ENCODE measurements at regions not wholly inside any gene's neighbourhood (a gene's known extent, or its start where the extent isn't known, plus 50 kb on each side); places are given as distances from the start of the nearest gene placed in this dataset.

GRCh38 chr15:87135109-87135508 is 1055.4 kb downstream of the AGBL1 start:
- DNase-seq: no peak

GRCh38 chr15:87133704-87134103 is 1054.0 kb downstream of the AGBL1 start:
- no peak for DNase-seq

- no peak for DNase-seq
These were observed 1051.4 kb downstream of the AGBL1 start for GRCh38 chr15:87131067-87131466.

- DNase-seq: no peak
These were observed 1050.2 kb downstream of the AGBL1 start for GRCh38 chr15:87129916-87130315.

- no peak for DNase-seq
These were observed 1044.2 kb downstream of the AGBL1 start for GRCh38 chr15:87123676-87124382.

GRCh38 chr15:87121336-87121735 is 1041.7 kb downstream of the AGBL1 start:
- peak; percentile 62 for DNase-seq

- no peak for DNase-seq
These were observed 1040.9 kb downstream of the AGBL1 start for GRCh38 chr15:87120555-87120954.

- DNase-seq: no peak
These were observed 1039.2 kb downstream of the AGBL1 start for GRCh38 chr15:87118846-87119245.

- peak; percentile 16 for DNase-seq
These were observed 1038.8 kb downstream of the AGBL1 start for GRCh38 chr15:87118435-87118834.

GRCh38 chr15:87115795-87116194 is 1036.1 kb downstream of the AGBL1 start:
- no peak for DNase-seq

GRCh38 chr15:87099916-87100315 is 1020.2 kb downstream of the AGBL1 start:
- peak; percentile 7 for DNase-seq

- no peak for DNase-seq
These were observed 1009.9 kb downstream of the AGBL1 start for GRCh38 chr15:87089551-87089950.

GRCh38 chr15:87083201-87083600 is 1003.5 kb downstream of the AGBL1 start:
- no peak for DNase-seq

GRCh38 chr15:87082581-87082980 is 1002.9 kb downstream of the AGBL1 start:
- no peak for DNase-seq

- no peak for DNase-seq
These were observed 1000.9 kb downstream of the AGBL1 start for GRCh38 chr15:87080547-87080946.

Data from fibroblast of skin of back (primary cell).